BLaER1 treated with 17β-estradiol and CSF1 and Interleukin-3, amounts not matched to agents 10 nM and 100 nM (cell line): ENCODE measurements at regions not wholly inside any gene's neighbourhood (a gene's known extent, or its start where the extent isn't known, plus 50 kb on each side); places are given as distances from the start of the nearest gene placed in this dataset.
"Not testable (repeated sequence)": the region's sequence is repeated elsewhere in the genome, so short reads cannot be mapped to it uniquely, and the experiment has no call there.

Experiments used
- H3K27ac ChIP-seq, 11 experiments: shearing (Covaris generic); formaldehyde crosslinking; 2 replicates each; pipeline ENCODE4 v1.8.1; 2022
- H3K27me3 ChIP-seq, 11 experiments: shearing (Covaris generic); formaldehyde crosslinking; 2 replicates each; pipeline ENCODE4 v1.8.1; 2022
- H3K36me3 ChIP-seq, 11 experiments: shearing (Covaris generic); formaldehyde crosslinking; 2 replicates each; pipeline ENCODE4 v1.8.1; 2022
- H3K4me1 ChIP-seq, 10 experiments: shearing (Covaris generic); formaldehyde crosslinking; 2 replicates each; pipeline ENCODE4 v1.8.1; 2022
- H3K4me2 ChIP-seq, 11 experiments: shearing (Covaris generic); formaldehyde crosslinking; 2 replicates each; pipeline ENCODE4 v1.8.1; 2022
- H3K4me3 ChIP-seq, 10 experiments: shearing (Covaris generic); formaldehyde crosslinking; 2 replicates each; pipeline ENCODE4 v1.8.1; 2022
- H3K9ac ChIP-seq, 11 experiments: shearing (Covaris generic); formaldehyde crosslinking; 2 replicates each; pipeline ENCODE4 v1.8.1; 2022
- H3K9me3 ChIP-seq, 11 experiments: shearing (Covaris generic); formaldehyde crosslinking; replicated peaks in 1 of 11; 2 replicates each; pipeline ENCODE4 v1.8.1; 2022
- H4K20me1 ChIP-seq, 11 experiments: shearing (Covaris generic); formaldehyde crosslinking; 2 replicates each; pipeline ENCODE4 v1.8.1; 2022
- Cebpa-rat ChIP-seq, 11 experiments: shearing (Covaris generic); IDR thresholded peaks; 2 replicates each; pipeline ENCODE4 v1.8.1; 2022

GRCh38 chr1:222377428-222378088, 170.3 kb downstream of the HHIPL2 start:
- Histone ChIP-seq H3K4me2 (no peak overlapping the region), H4K20me1 (no peaks in the 10 kb centered on the region), H3K4me1 (no peaks in the 10 kb centered on the region), H3K9me3 (peaks cover 7 to 19% (median 13%) of the 10 kb centered on the region in 11 experiments; a peak in 19 of 22 replicates), H3K27me3 (no peaks in the 10 kb centered on the region), H3K36me3 (no peaks in the 10 kb centered on the region), H3K9ac (no peak overlapping the region), H3K4me3 (no peak overlapping the region), H3K27ac (no peak overlapping the region)
- TF ChIP-seq Cebpa-rat (IDR thresholded peaks at IDR 0.05), result no peak

GRCh38 chr1:222376791-222377190, 171.1 kb downstream of the HHIPL2 start:
- not testable (repeated sequence) for H3K4me2 ChIP-seq, H3K9ac ChIP-seq, H4K20me1 ChIP-seq, H3K36me3 ChIP-seq, H3K27me3 ChIP-seq, H3K4me3 ChIP-seq, H3K27ac ChIP-seq, H3K4me1 ChIP-seq
- peaks cover 7 to 19% (median 13%) of the 10 kb centered on the region in 11 experiments; a peak in 19 of 22 replicates for H3K9me3 ChIP-seq

- no peak for TF ChIP-seq Cebpa-rat (IDR thresholded peaks at IDR 0.05)
- no peak overlapping the region for H3K4me3 ChIP-seq
- H3K36me3 ChIP-seq, result no peaks in the 10 kb centered on the region
- no peak overlapping the region for H3K4me2 ChIP-seq
- H3K27ac ChIP-seq, result no peak overlapping the region
- H3K4me1 ChIP-seq, result no peaks in the 10 kb centered on the region
- H3K9me3 ChIP-seq, result peaks cover 7 to 14% (median 12%) of the 10 kb centered on the region in 11 experiments; a peak in 18 of 22 replicates
- H3K9ac ChIP-seq, result no peak overlapping the region
- H3K27me3 ChIP-seq, result no peaks in the 10 kb centered on the region
- no peaks in the 10 kb centered on the region for H4K20me1 ChIP-seq
Observed at GRCh38 chr1:222375701-222376100, 172.2 kb downstream of the HHIPL2 start.

GRCh38 chr1:222373831-222374602, 173.9 kb downstream of the HHIPL2 start:
- H3K4me3 ChIP-seq, result no peak overlapping the region
- no peaks in the 10 kb centered on the region for H3K36me3 ChIP-seq
- H3K27me3 ChIP-seq, result no peaks in the 10 kb centered on the region
- TF ChIP-seq Cebpa-rat (IDR thresholded peaks at IDR 0.05), result no peak
- H3K4me2 ChIP-seq, result no peak overlapping the region
- no peaks in the 10 kb centered on the region for H4K20me1 ChIP-seq
- no peaks in the 10 kb centered on the region for H3K9me3 ChIP-seq
- no peaks in the 10 kb centered on the region for H3K4me1 ChIP-seq
- H3K27ac ChIP-seq, result no peak overlapping the region
- no peak overlapping the region for H3K9ac ChIP-seq

DNA sequence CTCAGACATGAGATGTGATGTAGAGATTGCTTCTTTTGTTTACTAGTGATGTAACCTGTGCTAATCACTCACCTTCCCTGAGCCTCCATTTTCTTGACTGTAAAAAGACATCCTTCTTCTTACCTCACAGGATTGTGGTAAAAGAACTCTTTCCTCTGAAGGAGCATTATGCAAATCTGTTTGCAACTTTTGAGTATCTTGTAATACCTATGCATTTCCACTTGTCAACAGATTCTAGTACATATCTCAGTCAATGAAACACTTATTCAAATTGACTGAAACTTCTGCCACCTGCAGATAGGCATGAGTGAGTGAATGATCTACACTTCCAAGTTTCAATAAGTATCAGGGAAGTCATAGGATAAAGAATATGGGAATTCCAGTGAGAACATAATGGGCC, 174.7 kb downstream of the HHIPL2 start:
- no peaks in the 10 kb centered on the region for H3K4me1 ChIP-seq
- H3K4me2 ChIP-seq, result no peak overlapping the region
- no peaks in the 10 kb centered on the region for H3K27me3 ChIP-seq
- H3K9me3 ChIP-seq, result no peaks in the 10 kb centered on the region
- H4K20me1 ChIP-seq, result no peaks in the 10 kb centered on the region
- TF ChIP-seq Cebpa-rat (IDR thresholded peaks at IDR 0.05), result no peak
- H3K27ac ChIP-seq, result no peak overlapping the region
- no peak overlapping the region for H3K9ac ChIP-seq
- H3K4me3 ChIP-seq, result no peak overlapping the region
- no peaks in the 10 kb centered on the region for H3K36me3 ChIP-seq

- no peaks in the 10 kb centered on the region for H3K27me3 ChIP-seq
- no peak overlapping the region for H3K27ac ChIP-seq
- H3K4me3 ChIP-seq, result no peak overlapping the region
- TF ChIP-seq Cebpa-rat (IDR thresholded peaks at IDR 0.05), result no peak
- no peaks in the 10 kb centered on the region for H3K4me1 ChIP-seq
- H3K9ac ChIP-seq, result no peak overlapping the region
- H3K36me3 ChIP-seq, result no peaks in the 10 kb centered on the region
- H3K4me2 ChIP-seq, result no peak overlapping the region
- H4K20me1 ChIP-seq, result no peaks in the 10 kb centered on the region
- no peaks in the 10 kb centered on the region for H3K9me3 ChIP-seq
Observed at GRCh38 chr1:222372221-222372620, 175.7 kb downstream of the HHIPL2 start.

- no peaks in the 10 kb centered on the region for H3K4me1 ChIP-seq
- TF ChIP-seq Cebpa-rat (IDR thresholded peaks at IDR 0.05), result no peak
- no peak overlapping the region for H3K4me2 ChIP-seq
- no peaks in the 10 kb centered on the region for H3K27me3 ChIP-seq
- H3K36me3 ChIP-seq, result no peaks in the 10 kb centered on the region
- no peaks in the 10 kb centered on the region for H3K9me3 ChIP-seq
- no peak overlapping the region for H3K27ac ChIP-seq
- no peaks in the 10 kb centered on the region for H4K20me1 ChIP-seq
- H3K9ac ChIP-seq, result no peak overlapping the region
- H3K4me3 ChIP-seq, result no peak overlapping the region
Observed at GRCh38 chr1:222370913-222371675, 176.8 kb downstream of the HHIPL2 start.

DNA sequence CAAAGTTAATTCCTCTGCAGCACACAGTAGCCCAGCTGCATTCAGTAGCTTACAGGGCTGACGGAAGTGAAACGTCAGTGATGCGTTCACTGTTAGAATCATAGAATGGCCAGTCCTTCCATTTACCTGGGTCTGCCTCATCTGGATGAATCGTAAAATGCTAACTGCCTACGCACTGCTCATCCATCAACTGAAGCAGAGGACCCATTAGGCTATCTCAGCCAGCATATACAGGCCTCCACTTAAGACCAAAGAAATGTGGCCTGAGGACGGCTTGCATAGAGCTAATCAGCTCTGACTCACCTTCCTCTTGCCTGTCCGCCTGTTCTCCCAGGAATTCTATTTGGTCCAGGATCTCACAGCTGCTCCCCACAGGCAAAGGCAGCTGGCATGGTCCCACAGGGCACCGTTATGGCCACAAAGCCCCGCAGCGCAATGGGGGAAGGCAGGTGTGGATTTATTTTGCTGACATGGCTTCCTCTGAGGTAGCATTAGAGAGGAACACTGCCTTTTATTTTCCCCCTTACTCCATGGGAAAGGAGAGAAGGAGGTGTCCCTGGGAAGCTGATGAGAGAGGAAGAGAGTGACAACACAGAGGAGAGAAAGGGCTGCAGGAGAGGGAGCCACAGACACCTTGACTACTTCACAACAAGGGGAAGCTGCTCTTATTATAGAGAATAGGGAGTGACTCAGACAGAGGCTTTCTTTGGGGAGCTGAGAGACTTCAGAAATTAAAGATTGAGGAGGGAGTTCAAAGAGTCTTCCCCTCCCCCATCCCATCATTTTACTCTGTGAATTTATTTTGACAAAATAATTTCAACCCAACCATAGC, 177.6 kb downstream of the HHIPL2 start:
- Histone ChIP-seq H3K9me3 (no peaks in the 10 kb centered on the region), H3K9ac (no peak overlapping the region), H3K4me3 (no peak overlapping the region), H3K36me3 (no peaks in the 10 kb centered on the region), H3K4me2 (no peak overlapping the region), H4K20me1 (no peaks in the 10 kb centered on the region), H3K27me3 (no peaks in the 10 kb centered on the region), H3K4me1 (no peaks in the 10 kb centered on the region), H3K27ac (no peak overlapping the region)
- TF ChIP-seq Cebpa-rat (IDR thresholded peaks at IDR 0.05), result no peak

- H3K4me3 ChIP-seq, result no peak overlapping the region
- no peaks in the 10 kb centered on the region for H3K9me3 ChIP-seq
- no peaks in the 10 kb centered on the region for H3K36me3 ChIP-seq
- no peak for TF ChIP-seq Cebpa-rat (IDR thresholded peaks at IDR 0.05)
- H4K20me1 ChIP-seq, result no peaks in the 10 kb centered on the region
- H3K4me1 ChIP-seq, result no peaks in the 10 kb centered on the region
- no peak overlapping the region for H3K27ac ChIP-seq
- no peak overlapping the region for H3K4me2 ChIP-seq
- no peak overlapping the region for H3K9ac ChIP-seq
- H3K27me3 ChIP-seq, result no peaks in the 10 kb centered on the region
Observed at GRCh38 chr1:222369148-222369547, 178.8 kb downstream of the HHIPL2 start.
